ENCODE measurements at regions not wholly inside any gene's neighbourhood (a gene's known extent, or its start where the extent isn't known, plus 50 kb on each side); places are given as distances from the start of the nearest gene placed in this dataset.
A peak's percentile ranks its signal among the peaks of the same experiment; 100 is the strongest.
"Not testable (repeated sequence)": the region's sequence is repeated elsewhere in the genome, so short reads cannot be mapped to it uniquely, and the experiment has no call there.

DNA sequence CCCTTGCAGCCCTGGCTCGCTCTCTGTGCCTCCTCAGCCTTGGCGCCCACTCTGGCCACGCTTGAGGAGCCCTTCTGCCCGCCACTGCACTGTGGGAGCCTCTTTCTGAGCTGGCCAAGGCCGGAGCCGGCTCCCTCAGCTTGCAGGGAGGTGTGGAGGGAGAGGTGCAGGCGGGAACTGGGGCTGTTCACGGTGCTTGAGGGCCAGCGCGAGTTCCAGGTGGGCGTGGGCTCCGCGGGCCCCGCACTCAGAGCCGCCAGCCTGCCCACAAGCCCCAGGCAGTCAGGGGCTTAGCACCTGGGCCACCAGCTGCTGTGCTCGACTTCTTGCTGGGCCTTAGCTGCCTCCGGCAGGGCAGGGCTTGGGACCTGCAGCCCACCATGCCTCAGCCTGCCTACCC is 861.5 kb upstream of the TPTE start:
- H3K4me3 ChIP-seq, H3K36me3 ChIP-seq, H3K27me3 ChIP-seq, H3K9me3 ChIP-seq, H3K4me1 ChIP-seq, DNase-seq, H3K27ac ChIP-seq: not testable (repeated sequence)

DNA sequence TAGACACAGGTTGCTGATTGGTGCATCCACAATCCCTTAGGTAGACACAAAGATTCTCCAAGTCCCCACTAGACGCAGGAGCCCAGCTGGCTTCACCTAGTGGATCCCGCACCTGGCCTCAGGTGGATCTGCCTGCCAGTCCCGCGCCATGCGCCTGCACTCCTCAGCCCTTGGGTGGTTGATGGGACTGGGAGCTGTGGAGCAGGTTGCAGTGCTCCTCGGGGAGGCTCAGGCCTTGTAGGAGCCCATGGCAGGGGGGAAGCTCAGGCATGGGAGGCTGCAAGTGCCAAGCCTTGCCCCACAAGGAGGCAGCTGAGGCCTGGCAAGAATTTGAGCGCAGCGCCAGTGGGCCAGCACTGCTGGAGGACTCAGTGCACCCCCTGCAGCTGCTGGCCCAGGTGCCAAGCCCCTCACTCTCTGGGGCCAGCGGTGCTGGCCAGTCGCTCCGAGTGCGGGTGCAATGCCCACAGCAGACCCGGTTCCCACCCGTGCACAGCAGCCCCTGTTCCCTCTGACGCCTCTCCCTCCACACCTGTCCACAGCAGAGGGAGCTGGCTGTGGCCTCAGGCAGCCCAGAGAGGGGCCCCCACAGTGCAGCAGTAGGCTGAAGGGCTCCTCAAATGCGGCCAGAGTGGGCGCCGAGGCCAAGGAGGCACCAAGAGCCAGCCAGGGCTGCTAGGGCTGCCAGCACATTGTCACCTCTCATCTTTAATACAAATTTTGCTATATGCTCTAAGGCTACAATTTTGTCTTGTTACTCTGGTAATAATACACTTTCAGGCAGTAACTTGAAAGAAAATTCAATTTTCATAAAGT is 857.3 kb upstream of the TPTE start:
- DNase-seq, H3K36me3 ChIP-seq, H3K9me3 ChIP-seq, H3K27me3 ChIP-seq, H3K4me3 ChIP-seq, H3K27ac ChIP-seq, H3K4me1 ChIP-seq: not testable (repeated sequence)

DNA sequence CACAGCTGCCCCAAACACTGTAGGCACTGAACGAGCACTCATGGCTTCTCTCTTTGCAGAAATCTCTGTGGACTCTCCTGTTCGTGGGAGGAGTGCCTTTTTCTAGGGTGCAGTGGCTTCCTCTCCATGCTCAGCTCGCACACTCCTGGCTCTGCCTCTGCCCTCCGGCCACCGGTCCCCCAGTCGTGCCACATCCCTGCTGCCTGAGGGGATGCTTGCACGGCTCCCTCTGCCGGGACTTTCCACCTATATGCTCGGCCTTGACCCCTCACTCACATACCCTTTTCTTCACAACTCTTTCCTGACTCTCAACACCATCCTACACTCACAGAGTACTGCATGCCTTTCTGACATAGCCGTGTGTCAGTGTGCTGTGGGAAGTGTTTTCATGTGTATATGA is 845.6 kb upstream of the TPTE start:
- not testable (repeated sequence) for H3K4me1 ChIP-seq, H3K9me3 ChIP-seq, H3K36me3 ChIP-seq, H3K27me3 ChIP-seq, H3K4me3 ChIP-seq, H3K27ac ChIP-seq, DNase-seq

DNA sequence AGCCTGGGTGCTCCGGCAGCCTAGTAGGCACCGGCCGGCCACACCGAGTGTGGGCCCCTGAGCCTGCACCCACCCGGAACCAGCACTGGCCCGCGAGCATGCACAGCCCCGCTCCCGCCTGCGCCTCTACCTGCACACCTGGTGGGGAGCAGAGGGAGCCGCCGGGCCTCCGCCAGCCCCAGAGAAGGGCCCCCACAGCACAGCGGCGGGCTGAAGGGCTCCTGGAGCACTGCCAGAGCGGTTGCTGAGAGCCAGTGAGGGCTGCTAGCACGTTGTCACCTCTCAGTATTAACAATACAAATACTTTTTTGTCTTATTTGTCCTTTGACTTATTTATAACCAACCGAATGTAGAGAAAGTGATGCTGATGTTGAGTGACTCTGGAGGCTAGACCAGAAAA is 842.4 kb upstream of the TPTE start:
- not testable (repeated sequence) for H3K27ac ChIP-seq, H3K27me3 ChIP-seq, H3K9me3 ChIP-seq, H3K4me1 ChIP-seq, H3K36me3 ChIP-seq, H3K4me3 ChIP-seq
- DNase-seq, result peak in 1 of 3 donors; percentile 19

DNA sequence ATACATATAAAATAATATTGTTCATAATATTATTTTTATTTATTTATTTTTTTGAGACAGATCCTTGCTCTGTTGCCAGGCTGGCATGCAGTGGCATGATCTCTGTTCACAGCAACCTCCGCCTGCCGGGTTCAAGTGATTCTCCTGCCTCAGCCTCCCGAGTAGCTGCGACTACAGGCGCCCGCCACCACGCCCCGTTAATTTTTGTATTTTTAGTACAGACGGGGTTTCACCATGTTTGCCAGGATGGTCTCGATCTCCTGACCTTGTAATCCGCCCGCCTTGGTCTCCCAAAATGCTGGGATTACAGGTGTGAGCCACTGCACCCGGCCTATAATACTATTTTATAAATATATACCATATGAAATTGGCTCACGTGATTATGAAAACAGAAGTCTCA is 832.4 kb upstream of the TPTE start:
- H3K4me3 ChIP-seq, H3K9me3 ChIP-seq, H3K27me3 ChIP-seq, H3K36me3 ChIP-seq, H3K4me1 ChIP-seq, DNase-seq, H3K27ac ChIP-seq: not testable (repeated sequence)

DNA sequence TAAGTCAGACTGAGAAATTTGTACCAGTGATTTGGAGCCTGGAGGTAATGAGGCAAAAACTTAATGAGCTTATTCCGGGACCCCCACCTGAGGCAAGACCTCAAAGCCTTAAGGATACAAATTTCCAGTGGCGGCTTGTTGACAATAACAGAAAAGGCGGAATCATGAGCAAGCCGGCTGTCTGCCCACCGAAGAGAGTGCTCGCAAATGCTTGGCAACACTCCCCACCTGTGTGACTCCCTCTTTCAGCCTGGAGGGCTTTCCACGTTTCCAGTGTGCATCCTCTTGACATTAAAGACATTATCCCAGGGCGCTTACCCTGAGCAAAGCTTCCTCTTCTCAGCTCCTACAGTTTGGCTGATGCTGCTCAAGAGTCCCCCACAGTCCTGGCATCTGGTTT is 830.4 kb upstream of the TPTE start:
- not testable (repeated sequence) for DNase-seq, H3K27me3 ChIP-seq, H3K9me3 ChIP-seq, H3K4me3 ChIP-seq, H3K4me1 ChIP-seq, H3K27ac ChIP-seq, H3K36me3 ChIP-seq

DNA sequence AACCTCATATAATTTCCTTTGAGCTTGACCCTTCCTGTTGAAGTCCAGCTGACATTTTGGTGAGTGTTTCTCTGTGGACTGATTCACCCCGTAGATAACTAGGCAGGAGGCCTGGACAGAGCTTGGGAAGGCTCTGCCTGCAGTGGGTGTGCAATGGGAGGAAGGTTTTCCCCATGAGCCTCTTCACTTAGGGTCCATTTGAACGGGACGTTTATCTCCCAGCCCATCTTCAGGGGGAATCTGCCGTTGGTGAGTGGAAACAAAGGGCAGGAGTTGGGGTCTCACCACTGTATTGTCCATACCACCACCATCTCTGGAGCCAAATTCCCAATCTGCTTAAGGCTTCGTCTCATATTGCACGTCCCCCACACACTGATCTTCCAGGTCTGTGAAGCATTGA is 825.6 kb upstream of the TPTE start:
- H3K4me1 ChIP-seq, H3K27ac ChIP-seq, H3K27me3 ChIP-seq, H3K4me3 ChIP-seq, H3K9me3 ChIP-seq, H3K36me3 ChIP-seq, DNase-seq: not testable (repeated sequence)

DNA sequence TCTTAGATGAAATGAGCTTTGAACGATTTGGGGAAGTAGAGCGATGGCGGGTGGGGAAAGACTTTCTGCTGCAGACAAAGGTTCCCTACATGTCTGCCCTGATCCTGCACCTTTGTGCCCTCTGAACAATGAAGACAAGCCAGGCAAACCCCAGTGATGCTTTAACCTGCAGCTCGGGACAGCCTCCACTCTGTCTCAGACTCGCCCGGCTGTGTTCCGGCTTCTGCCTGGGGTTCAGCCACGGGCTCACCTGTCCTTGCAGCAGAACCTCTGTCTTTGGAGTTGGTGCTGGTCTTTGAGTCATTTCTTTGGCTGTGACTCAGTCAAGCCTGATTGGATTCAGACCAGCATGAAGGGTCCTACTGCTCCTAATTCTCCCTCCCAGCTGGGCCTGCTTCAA is 823.6 kb upstream of the TPTE start:
- not testable (repeated sequence) for H3K27ac ChIP-seq, H3K27me3 ChIP-seq, H3K4me3 ChIP-seq, H3K4me1 ChIP-seq, H3K9me3 ChIP-seq, H3K36me3 ChIP-seq
- DNase-seq, result peak in 1 of 3 donors; percentile 44

DNA sequence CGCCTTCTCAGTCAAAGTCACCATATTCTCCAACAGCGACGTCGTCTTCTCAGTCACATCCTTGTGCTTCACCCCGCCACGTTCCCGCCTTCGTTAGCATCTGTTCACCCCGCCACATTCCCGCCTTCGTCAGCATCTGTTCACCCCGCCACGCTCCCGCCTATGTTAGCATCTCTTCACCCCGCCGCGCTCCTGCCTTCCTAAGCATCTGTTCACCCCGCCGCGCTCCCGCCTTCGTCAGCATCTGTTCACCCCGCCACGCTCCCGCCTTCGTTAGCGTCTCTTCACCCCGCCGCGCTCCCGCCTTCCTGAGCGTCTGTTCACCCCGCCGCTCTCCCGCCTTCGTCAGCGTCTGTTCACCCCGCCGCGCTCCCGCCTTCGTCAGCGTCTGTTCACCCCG is 816.4 kb upstream of the TPTE start:
- H3K27ac ChIP-seq, DNase-seq, H3K36me3 ChIP-seq, H3K27me3 ChIP-seq, H3K4me3 ChIP-seq, H3K4me1 ChIP-seq, H3K9me3 ChIP-seq: not testable (repeated sequence)

DNA sequence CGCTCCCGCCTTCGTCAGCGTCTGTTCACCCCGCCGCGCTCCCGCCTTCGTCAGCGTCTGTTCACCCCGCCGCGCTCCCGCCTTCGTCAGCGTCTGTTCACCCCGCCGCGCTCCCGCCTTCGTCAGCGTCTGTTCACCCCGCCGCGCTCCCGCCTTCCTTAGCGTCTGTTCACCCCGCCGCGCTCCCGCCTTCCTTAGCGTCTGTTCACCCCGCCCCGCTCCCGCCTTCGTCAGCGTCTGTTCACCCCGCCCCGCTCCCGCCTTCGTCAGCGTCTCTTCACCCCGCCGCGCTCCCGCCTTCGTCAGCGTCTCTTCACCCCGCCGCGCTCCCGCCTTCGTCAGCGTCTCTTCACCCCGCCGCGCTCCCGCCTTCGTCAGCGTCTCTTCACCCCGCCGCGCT is 815.9 kb upstream of the TPTE start:
- not testable (repeated sequence) for H3K9me3 ChIP-seq, H3K4me3 ChIP-seq, H3K27me3 ChIP-seq, H3K36me3 ChIP-seq, DNase-seq, H3K4me1 ChIP-seq, H3K27ac ChIP-seq

DNA sequence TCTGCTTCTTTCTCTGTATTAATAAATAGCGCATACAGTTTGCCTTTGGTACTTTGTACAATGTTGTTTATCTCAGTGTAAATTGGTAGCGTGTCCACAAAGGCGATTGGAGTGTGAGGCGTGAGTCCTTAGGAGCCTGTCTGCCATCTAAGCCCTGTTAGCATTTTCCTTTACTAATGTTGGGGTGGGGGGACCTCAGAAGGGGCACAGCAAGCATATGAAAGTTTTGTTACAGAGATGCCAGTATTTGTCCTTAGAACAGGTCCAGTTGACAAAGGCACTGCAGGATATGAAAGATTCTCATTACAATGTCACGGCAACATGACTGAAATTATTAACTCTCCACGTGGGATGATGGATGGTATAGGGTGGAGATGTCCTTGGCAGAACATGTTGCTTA is 796.8 kb upstream of the TPTE start:
- H3K9me3 ChIP-seq, result peaks cover 0 to 19% (median 0%) of the 10 kb centered on the region in 4 donors
- not testable (repeated sequence) for H3K27me3 ChIP-seq, DNase-seq, H3K27ac ChIP-seq, H3K36me3 ChIP-seq, H3K4me1 ChIP-seq, H3K4me3 ChIP-seq

DNA sequence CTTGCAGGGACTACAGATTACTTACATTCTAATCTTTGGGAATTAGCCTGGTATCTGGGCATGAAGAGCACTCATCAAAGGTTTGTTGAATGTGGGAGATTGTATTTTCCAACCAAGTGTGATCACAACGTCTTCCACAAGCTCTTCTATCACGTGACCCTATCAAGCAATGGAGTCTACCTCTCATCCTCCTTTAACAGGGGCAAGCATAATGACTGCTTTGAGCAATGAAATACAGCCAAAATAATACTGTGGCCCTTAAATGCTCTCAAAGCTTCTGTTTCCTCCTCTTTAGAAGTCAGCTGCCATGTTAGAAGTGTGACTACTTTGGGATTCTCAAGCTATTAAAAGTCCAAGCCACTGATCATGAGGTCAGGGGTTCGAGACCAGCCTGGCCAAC is 794.2 kb upstream of the TPTE start:
- not testable (repeated sequence) for H3K27ac ChIP-seq, H3K4me3 ChIP-seq, H3K36me3 ChIP-seq, H3K9me3 ChIP-seq, H3K27me3 ChIP-seq, DNase-seq, H3K4me1 ChIP-seq

DNA sequence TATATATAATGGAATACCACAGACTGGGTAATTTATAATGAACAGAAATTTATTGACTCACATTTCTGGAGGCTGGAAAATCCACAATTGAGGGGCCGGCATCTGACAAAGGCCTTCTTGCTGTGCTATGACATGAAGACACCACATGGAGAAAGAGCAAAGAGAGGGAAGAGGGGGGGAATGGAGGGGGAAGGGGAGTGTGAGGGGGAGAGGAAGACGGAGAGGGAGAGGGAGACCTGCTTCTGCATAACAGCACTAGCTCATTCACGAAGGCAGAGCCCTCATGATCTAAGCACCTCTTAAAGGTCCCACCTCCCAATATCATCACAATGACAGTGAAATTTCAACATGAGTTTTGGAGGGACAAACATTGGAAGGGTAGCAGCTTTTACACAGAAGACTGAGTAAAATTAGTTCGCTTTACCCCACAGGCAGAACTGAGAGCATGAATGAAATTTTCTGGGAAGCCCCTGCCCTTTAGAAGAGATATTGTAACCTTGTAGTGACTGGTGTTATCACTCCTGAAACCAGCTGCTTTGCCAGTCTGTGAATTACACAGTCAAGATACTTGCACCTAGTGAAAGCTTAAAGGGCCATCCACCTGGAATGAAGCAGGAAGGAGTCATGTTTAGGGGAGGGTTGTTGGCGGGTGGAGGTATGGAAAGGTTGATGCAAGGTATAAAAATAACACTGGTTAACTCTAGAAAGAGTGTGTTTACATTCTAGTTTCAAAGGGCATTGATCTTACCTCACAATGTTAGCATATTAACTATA is 793.0 kb upstream of the TPTE start:
- not testable (repeated sequence) for H3K9me3 ChIP-seq, H3K27ac ChIP-seq, H3K36me3 ChIP-seq, H3K4me1 ChIP-seq, H3K27me3 ChIP-seq, H3K4me3 ChIP-seq, DNase-seq

Data from Peyer's patch (tissue), 4 donors.